Smooth muscle cell (in vitro differentiated cells): ENCODE measurements at regions not wholly inside any gene's neighbourhood (a gene's known extent, or its start where the extent isn't known, plus 50 kb on each side); places are given as distances from the start of the nearest gene placed in this dataset.
A peak's percentile ranks its signal among the peaks of the same experiment; 100 is the strongest.

Source experiments
- DNase-seq: peaks from one replicate; lab custom pipeline; 2025; ENCODE audit not compliant: unreplicated experiment; lab: John Stamatoyannopoulos, UW
- H2AFZ ChIP-seq: fragments of 200-600 bp; sonication (generic); 2 replicates; pipeline ENCODE4 v1.6.0; 2016; ENCODE audit warnings: antibody characterized with exemption, low read depth, mild to moderate bottlenecking
- H3F3A ChIP-seq: fragments of 200-600 bp; sonication (generic); 2 replicates; pipeline ENCODE4 v1.6.0; 2017; ENCODE audit warnings: antibody characterized with exemption, low read depth
- H3K27ac ChIP-seq: fragments of 200-600 bp; sonication (generic); 2 replicates; pipeline ENCODE4 v1.5.1; 2016; ENCODE audit warnings: low read depth, mild to moderate bottlenecking
- H3K27me3 ChIP-seq: fragments of 200-600 bp; sonication (generic); 2 replicates; pipeline ENCODE4 v1.6.1; 2016; ENCODE audit warnings: low read depth, mild to moderate bottlenecking
- H3K36me3 ChIP-seq: fragments of 200-600 bp; sonication (generic); 2 replicates; pipeline ENCODE4 v1.5.1; 2016; ENCODE audit warnings: low read depth
- H3K4me1 ChIP-seq: fragments of 200-600 bp; sonication (generic); 2 replicates; pipeline ENCODE4 v1.5.1; 2016; ENCODE audit warnings: low read depth
- H3K4me2 ChIP-seq: fragments of 200-600 bp; sonication (generic); 2 replicates; pipeline ENCODE4 v1.6.0; 2016; ENCODE audit warnings: mild to moderate bottlenecking
- H3K4me3 ChIP-seq: fragments of 200-600 bp; sonication (generic); 2 replicates; pipeline ENCODE4 v1.5.1; 2016; ENCODE audit warnings: mild to moderate bottlenecking
- H3K79me2 ChIP-seq: fragments of 200-600 bp; sonication (generic); 2 replicates; pipeline ENCODE4 v1.6.0; 2016; ENCODE audit warnings: low read depth, mild to moderate bottlenecking
- H3K9ac ChIP-seq: fragments of 200-600 bp; sonication (generic); 2 replicates; pipeline ENCODE4 v1.6.0; 2016; ENCODE audit warnings: low read depth
- H3K9me3 ChIP-seq: fragments of 200-600 bp; sonication (generic); replicated peaks from 2 replicates; pipeline ENCODE4 v1.5.1; 2016; ENCODE audit warnings: low read depth
- H4K20me1 ChIP-seq: fragments of 200-600 bp; sonication (generic); 2 replicates; pipeline ENCODE4 v1.6.0; 2016; ENCODE audit warnings: low read depth
- CTCF ChIP-seq: fragments of 200-600 bp; sonication (generic); IDR thresholded peaks from 2 replicates; pipeline ENCODE4 v1.5.1; 2017; ENCODE audit warnings: borderline replicate concordance, mild to moderate bottlenecking, antibody characterized with exemption; ENCODE audit not compliant: insufficient read depth, poor library complexity, severe bottlenecking
- WGBS: methylation state at CpG from one replicate; pipeline ENCODE4 v1.1.7; 2016; ENCODE audit warnings: low lambda C conversion rate; 5-methylcytosine and 5-hydroxymethylcytosine counted together

DNA sequence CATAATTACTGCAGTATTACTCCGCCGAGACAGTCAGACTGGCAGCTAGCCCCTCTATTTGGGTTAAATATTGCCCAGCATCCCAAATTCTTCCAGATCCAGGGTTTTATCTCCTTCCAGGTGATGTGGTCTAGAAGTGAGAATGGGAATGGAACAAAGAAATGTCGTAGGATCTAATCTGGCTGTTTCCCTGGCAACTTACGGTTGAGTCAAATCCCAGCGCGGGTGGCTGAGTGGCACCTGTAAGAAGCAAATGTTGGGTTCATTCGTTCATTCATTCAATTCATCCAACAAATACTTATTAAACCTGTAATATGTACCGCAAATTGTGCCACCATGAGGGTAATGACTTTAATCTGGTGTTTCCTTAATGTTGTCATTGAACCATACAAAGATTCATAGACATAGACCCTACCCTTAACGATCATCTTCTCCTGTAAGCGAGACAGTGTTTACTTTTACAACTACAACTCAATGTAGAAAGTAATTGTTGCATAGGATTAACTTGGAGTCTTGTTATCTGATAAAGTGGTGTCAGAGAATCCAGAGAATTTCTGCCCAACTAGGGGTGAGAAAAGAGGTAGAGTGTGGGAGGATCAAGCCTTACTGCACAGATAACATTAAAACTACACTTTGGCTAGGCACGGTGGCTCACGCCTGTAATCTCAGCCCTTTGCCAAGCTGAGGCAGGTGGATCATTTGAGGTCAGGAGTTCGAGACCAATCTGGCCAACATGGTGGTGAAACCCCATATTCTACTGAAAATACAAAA is 91.3 kb upstream of the ADGRF1 start:
- H3K79me2 ChIP-seq, result no peaks in the 10 kb centered on the region
- H3K4me1 ChIP-seq, result peaks cover 17% of the 10 kb centered on the region
- H3F3A ChIP-seq, result peaks cover 5% of the 10 kb centered on the region
- no peak overlapping the region for H3K9ac ChIP-seq
- no peaks in the 10 kb centered on the region for H3K27me3 ChIP-seq
- H2AFZ ChIP-seq, result no peak overlapping the region
- H3K27ac ChIP-seq, result no peak overlapping the region
- H3K9me3 ChIP-seq, result no peaks in the 10 kb centered on the region
- no peaks in the 10 kb centered on the region for H3K36me3 ChIP-seq
- H3K4me2 ChIP-seq, result no peak overlapping the region
- H4K20me1 ChIP-seq, result no peaks in the 10 kb centered on the region
- no peak for DNase-seq
- H3K4me3 ChIP-seq, result no peak overlapping the region
- 77% methylated on average over 13 of the region's 13 CpGs for WGBS
- TF ChIP-seq CTCF, result no peak

DNA sequence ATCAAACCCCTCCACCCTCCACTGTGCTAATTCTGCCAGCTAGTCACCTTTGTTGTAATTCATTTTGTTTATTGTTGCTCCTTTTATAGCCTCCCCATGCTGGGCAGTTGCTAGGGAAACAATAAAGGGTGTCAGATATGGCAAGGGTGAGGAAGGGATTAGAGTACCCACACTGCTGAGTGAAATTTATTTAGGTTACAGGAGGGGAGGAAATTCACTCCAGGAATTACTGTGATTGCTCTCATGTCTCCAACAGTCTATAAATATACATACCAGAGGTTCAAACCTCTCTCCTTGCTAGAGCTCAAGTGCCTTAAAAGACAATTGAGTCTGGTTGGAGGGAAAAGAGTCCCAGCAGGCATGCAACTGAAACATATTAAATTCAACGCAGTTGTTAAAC is 90.6 kb upstream of the ADGRF1 start:
- H4K20me1 ChIP-seq, result no peaks in the 10 kb centered on the region
- 50% methylated on average over 1 of the region's 1 CpG for WGBS
- H3K27ac ChIP-seq, result no peak overlapping the region
- no peaks in the 10 kb centered on the region for H3K36me3 ChIP-seq
- no peaks in the 10 kb centered on the region for H3K27me3 ChIP-seq
- H3K4me2 ChIP-seq, result no peak overlapping the region
- no peak for TF ChIP-seq CTCF
- H3F3A ChIP-seq, result peaks cover 5% of the 10 kb centered on the region
- no peaks in the 10 kb centered on the region for H3K9me3 ChIP-seq
- no peak overlapping the region for H3K4me3 ChIP-seq
- H3K79me2 ChIP-seq, result no peaks in the 10 kb centered on the region
- DNase-seq, result no peak
- H2AFZ ChIP-seq, result no peak overlapping the region
- H3K9ac ChIP-seq, result no peak overlapping the region
- H3K4me1 ChIP-seq, result peaks cover 17% of the 10 kb centered on the region

- peaks cover 5% of the 10 kb centered on the region for H3F3A ChIP-seq
- H3K4me3 ChIP-seq, result no peak overlapping the region
- H4K20me1 ChIP-seq, result no peaks in the 10 kb centered on the region
- no peaks in the 10 kb centered on the region for H3K79me2 ChIP-seq
- H3K4me2 ChIP-seq, result no peak overlapping the region
- no peaks in the 10 kb centered on the region for H3K27me3 ChIP-seq
- no peak for TF ChIP-seq CTCF
- no peak overlapping the region for H3K9ac ChIP-seq
- H3K27ac ChIP-seq, result no peak overlapping the region
- WGBS, result 89% methylated on average over 2 of the region's 2 CpGs
- H3K9me3 ChIP-seq, result no peaks in the 10 kb centered on the region
- no peak overlapping the region for H2AFZ ChIP-seq
- DNase-seq, result no peak
- H3K36me3 ChIP-seq, result no peaks in the 10 kb centered on the region
- peaks cover 22% of the 10 kb centered on the region for H3K4me1 ChIP-seq
Measured at GRCh38 chr6:47131773-47132172, 89.6 kb upstream of the ADGRF1 start.

DNA sequence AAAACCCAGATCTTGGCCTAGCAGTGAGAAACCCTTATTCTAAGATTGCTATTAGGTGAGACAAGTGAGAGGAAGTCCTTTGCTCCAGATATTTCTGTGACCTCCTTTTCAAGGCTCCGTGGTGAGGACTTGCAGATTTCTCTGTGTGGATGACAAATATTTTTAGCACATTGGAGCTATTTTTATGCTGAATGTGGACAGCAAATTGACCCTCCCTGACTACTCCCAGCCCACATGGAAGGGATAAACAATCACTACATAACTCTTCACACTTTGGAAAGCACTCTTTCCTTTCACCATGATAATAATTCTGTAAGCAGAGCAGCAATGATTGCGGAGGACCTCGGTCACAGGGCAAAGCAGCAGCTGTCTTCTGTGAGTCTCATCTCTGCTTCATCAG is 88.0 kb upstream of the ADGRF1 start:
- H3K36me3 ChIP-seq, result no peaks in the 10 kb centered on the region
- no peaks in the 10 kb centered on the region for H3K27me3 ChIP-seq
- peak overlapping the region; percentile 25 for H3K4me2 ChIP-seq
- H3K4me1 ChIP-seq, result peaks cover 15% of the 10 kb centered on the region
- no peak overlapping the region for H3K4me3 ChIP-seq
- no peak overlapping the region for H2AFZ ChIP-seq
- WGBS, result 48% methylated on average over 3 of the region's 3 CpGs
- no peak for DNase-seq
- H3F3A ChIP-seq, result no peaks in the 10 kb centered on the region
- no peaks in the 10 kb centered on the region for H3K79me2 ChIP-seq
- H3K9me3 ChIP-seq, result no peaks in the 10 kb centered on the region
- no peak overlapping the region for H3K27ac ChIP-seq
- H4K20me1 ChIP-seq, result no peaks in the 10 kb centered on the region
- no peak for TF ChIP-seq CTCF
- no peak overlapping the region for H3K9ac ChIP-seq
